MM.1S (cell line): ENCODE measurements at regions not wholly inside any gene's neighbourhood (a gene's known extent, or its start where the extent isn't known, plus 50 kb on each side); places are given as distances from the start of the nearest gene placed in this dataset.

Experiments used
- DNase-seq: peaks from one replicate; pipeline ENCODE4 v3.0.0-alpha.2; 2015
- H2AFZ ChIP-seq: fragments of 300-600 bp; sonication (generic); 2 replicates; pipeline ENCODE4 v1.6.0; 2016; ENCODE audit warnings: antibody characterized with exemption, low read length
- H3F3A ChIP-seq: fragments of 300-600 bp; sonication (generic); 2 replicates; pipeline ENCODE4 v1.6.1; 2016; ENCODE audit warnings: mild to moderate bottlenecking, antibody characterized with exemption, low read length, moderate library complexity, mixed read lengths; ENCODE audit not compliant: insufficient read depth
- H3K27ac ChIP-seq: fragments of 300-600 bp; sonication (generic); 2 replicates; pipeline ENCODE4 v1.5.1; 2016; ENCODE audit warnings: mild to moderate bottlenecking, low read length
- H3K27me3 ChIP-seq: fragments of 300-600 bp; sonication (generic); replicated peaks from 2 replicates; pipeline ENCODE4 v1.6.0; 2016; ENCODE audit warnings: low read length; ENCODE audit not compliant: insufficient read depth
- H3K36me3 ChIP-seq: fragments of 300-600 bp; sonication (generic); replicated peaks from 2 replicates; pipeline ENCODE4 v1.6.1; 2016; ENCODE audit warnings: mild to moderate bottlenecking, low read length, mixed read lengths; ENCODE audit not compliant: insufficient read depth
- H3K4me1 ChIP-seq: fragments of 300-600 bp; sonication (generic); 2 replicates; pipeline ENCODE4 v1.6.1; 2016; ENCODE audit warnings: low read length, mixed read lengths
- H3K4me2 ChIP-seq: fragments of 300-600 bp; sonication (generic); 2 replicates; pipeline ENCODE4 v1.6.0; 2016; ENCODE audit warnings: low read depth, low read length
- H3K4me3 ChIP-seq: fragments of 300-600 bp; sonication (generic); 2 replicates; pipeline ENCODE4 v1.5.1; 2016; ENCODE audit warnings: low read length, mixed read lengths
- H3K79me2 ChIP-seq: fragments of 300-600 bp; sonication (generic); 2 replicates; pipeline ENCODE4 v1.6.1; 2016; ENCODE audit warnings: mixed run types, low read length, mixed read lengths
- H3K9ac ChIP-seq: fragments of 300-600 bp; sonication (generic); 2 replicates; pipeline ENCODE4 v1.6.1; 2016; ENCODE audit warnings: low read length, mixed read lengths
- H3K9me2 ChIP-seq: fragments of 300-600 bp; sonication (generic); replicated peaks from 2 replicates; pipeline ENCODE4 v1.6.1; 2016; ENCODE audit warnings: mild to moderate bottlenecking, low read length, mixed read lengths; ENCODE audit not compliant: insufficient read depth
- H3K9me3 ChIP-seq: fragments of 300-600 bp; sonication (generic); replicated peaks from 2 replicates; pipeline ENCODE4 v1.6.1; 2016; ENCODE audit warnings: mild to moderate bottlenecking, low read length, mixed read lengths; ENCODE audit not compliant: insufficient read depth
- H4K20me1 ChIP-seq: fragments of 300-600 bp; sonication (generic); 2 replicates; pipeline ENCODE4 v1.6.1; 2016; ENCODE audit warnings: mild to moderate bottlenecking, low read length, moderate library complexity, mixed read lengths; ENCODE audit not compliant: insufficient read depth
- EZH2 ChIP-seq: fragments of 300-600 bp; sonication (generic); optimal IDR thresholded peaks from 2 replicates; pipeline ENCODE3; 2017; ENCODE audit warnings: low read depth, mild to moderate bottlenecking, antibody characterized with exemption, low read length, mixed read lengths
- EZH2phosphoT487 ChIP-seq: fragments of 300-600 bp; sonication (generic); IDR thresholded peaks from 2 replicates; pipeline ENCODE4 v1.6.1; 2018; ENCODE audit warnings: antibody characterized with exemption, low read length
- TF ChIP-seq, protein P1 (sequence below): fragments of 300-600 bp; sonication (generic); IDR thresholded peaks from 2 replicates; pipeline ENCODE4 v1.5.1; 2016; ENCODE audit warnings: antibody characterized with exemption, low read length, mixed read lengths

DNA sequence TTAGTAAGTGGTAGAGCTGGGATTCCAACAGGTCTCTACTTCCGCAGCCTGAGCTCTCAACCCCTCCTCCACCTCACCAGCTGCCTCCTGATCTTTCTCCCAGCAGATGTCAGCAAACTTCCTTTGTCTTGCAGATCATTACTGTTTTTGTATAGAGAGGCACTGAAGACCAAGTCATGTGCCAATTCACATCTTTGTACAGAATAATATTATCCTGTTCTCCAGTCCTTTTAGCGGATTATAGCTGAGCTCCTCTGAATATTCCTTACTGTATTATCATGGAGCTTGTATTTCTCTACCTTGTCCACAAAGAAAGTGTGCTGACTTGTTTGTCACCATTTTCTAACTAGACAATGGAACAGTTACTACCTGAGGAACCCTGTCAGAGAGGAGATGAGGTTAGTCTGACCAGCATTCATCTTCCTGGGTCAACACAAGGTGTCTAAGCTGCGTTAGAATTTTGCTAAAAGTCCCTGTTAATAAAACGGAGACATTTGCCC lies 142.3 kb upstream of the ARHGAP5 start:
- no peak overlapping the region for H2AFZ ChIP-seq
- H3K9me3 ChIP-seq: no peaks in the 10 kb centered on the region
- no peaks in the 10 kb centered on the region for H3K79me2 ChIP-seq
- no peaks in the 10 kb centered on the region for H4K20me1 ChIP-seq
- no peaks in the 10 kb centered on the region for H3K27me3 ChIP-seq
- peak; percentile 21 for DNase-seq
- H3F3A ChIP-seq: no peaks in the 10 kb centered on the region
- no peak overlapping the region for H3K9ac ChIP-seq
- H3K4me1 ChIP-seq: no peaks in the 10 kb centered on the region
- H3K4me3 ChIP-seq: no peak overlapping the region
- no peaks in the 10 kb centered on the region for H3K9me2 ChIP-seq
- no peak overlapping the region for H3K27ac ChIP-seq
- H3K36me3 ChIP-seq: no peaks in the 10 kb centered on the region
- no peak overlapping the region for H3K4me2 ChIP-seq
- TF ChIP-seq EZH2: no peak
- TF ChIP-seq, protein P1, sequence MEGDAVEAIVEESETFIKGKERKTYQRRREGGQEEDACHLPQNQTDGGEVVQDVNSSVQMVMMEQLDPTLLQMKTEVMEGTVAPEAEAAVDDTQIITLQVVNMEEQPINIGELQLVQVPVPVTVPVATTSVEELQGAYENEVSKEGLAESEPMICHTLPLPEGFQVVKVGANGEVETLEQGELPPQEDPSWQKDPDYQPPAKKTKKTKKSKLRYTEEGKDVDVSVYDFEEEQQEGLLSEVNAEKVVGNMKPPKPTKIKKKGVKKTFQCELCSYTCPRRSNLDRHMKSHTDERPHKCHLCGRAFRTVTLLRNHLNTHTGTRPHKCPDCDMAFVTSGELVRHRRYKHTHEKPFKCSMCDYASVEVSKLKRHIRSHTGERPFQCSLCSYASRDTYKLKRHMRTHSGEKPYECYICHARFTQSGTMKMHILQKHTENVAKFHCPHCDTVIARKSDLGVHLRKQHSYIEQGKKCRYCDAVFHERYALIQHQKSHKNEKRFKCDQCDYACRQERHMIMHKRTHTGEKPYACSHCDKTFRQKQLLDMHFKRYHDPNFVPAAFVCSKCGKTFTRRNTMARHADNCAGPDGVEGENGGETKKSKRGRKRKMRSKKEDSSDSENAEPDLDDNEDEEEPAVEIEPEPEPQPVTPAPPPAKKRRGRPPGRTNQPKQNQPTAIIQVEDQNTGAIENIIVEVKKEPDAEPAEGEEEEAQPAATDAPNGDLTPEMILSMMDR: no peak
- no peak for TF ChIP-seq EZH2phosphoT487

DNA sequence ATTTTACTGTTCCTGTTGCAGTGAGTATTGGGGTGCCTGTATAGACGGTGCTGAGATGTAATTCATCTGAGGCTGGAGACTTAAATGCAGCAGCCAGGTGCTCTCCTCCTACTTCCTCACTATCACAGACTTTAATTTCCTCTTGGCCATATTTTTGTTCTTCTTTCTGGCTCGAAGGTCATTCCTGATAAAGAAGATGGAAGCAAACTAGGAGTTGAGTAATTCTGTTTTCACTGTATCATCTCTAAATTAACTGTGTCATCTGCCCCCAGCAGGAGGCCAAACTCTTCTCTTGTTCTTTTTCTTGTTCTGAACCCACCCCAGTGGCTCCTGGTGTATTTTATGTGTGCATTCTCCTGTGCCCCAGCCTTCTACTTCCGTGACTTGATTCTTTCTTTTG lies 141.7 kb upstream of the ARHGAP5 start:
- no peaks in the 10 kb centered on the region for H3K79me2 ChIP-seq
- no peak overlapping the region for H3K4me2 ChIP-seq
- DNase-seq: no peak
- no peak overlapping the region for H3K4me3 ChIP-seq
- H3K9me3 ChIP-seq: no peaks in the 10 kb centered on the region
- no peaks in the 10 kb centered on the region for H4K20me1 ChIP-seq
- H3F3A ChIP-seq: no peaks in the 10 kb centered on the region
- no peaks in the 10 kb centered on the region for H3K36me3 ChIP-seq
- no peaks in the 10 kb centered on the region for H3K27me3 ChIP-seq
- no peak overlapping the region for H3K9ac ChIP-seq
- no peak overlapping the region for H2AFZ ChIP-seq
- no peaks in the 10 kb centered on the region for H3K9me2 ChIP-seq
- TF ChIP-seq, protein P1: no peak
- no peak for TF ChIP-seq EZH2
- TF ChIP-seq EZH2phosphoT487: no peak
- H3K27ac ChIP-seq: no peak overlapping the region
- no peaks in the 10 kb centered on the region for H3K4me1 ChIP-seq

- TF ChIP-seq, protein P1: no peak
- TF ChIP-seq EZH2 (no peak), EZH2phosphoT487 (no peak)
- no peaks in the 10 kb centered on the region for H3K27me3 ChIP-seq
- H3K4me1 ChIP-seq: no peaks in the 10 kb centered on the region
- H3K9me2 ChIP-seq: no peaks in the 10 kb centered on the region
- H3K4me3 ChIP-seq: no peak overlapping the region
- H3K4me2 ChIP-seq: no peak overlapping the region
- no peaks in the 10 kb centered on the region for H3K79me2 ChIP-seq
- no peak overlapping the region for H2AFZ ChIP-seq
- no peak for DNase-seq
- H3K27ac ChIP-seq: no peak overlapping the region
- H3F3A ChIP-seq: no peaks in the 10 kb centered on the region
- no peaks in the 10 kb centered on the region for H3K36me3 ChIP-seq
- no peak overlapping the region for H3K9ac ChIP-seq
- H3K9me3 ChIP-seq: no peaks in the 10 kb centered on the region
- no peaks in the 10 kb centered on the region for H4K20me1 ChIP-seq
These were observed 141.0 kb upstream of the ARHGAP5 start for GRCh38 chr14:31936115-31936514.
